ENCODE measurements at regions not wholly inside any gene's neighbourhood (a gene's known extent, or its start where the extent isn't known, plus 50 kb on each side); places are given as distances from the start of the nearest gene placed in this dataset.
A peak's percentile ranks its signal among the peaks of the same experiment; 100 is the strongest.

GRCh38 chr17:34725008-34725407, 145.6 kb downstream of the TMEM132E start:
- Mint-ChIP-seq H3K9me3 (no peaks in the 10 kb centered on the region; the same call in 2 of the 3 replicates), H3K27ac (no peak overlapping the region), H3K4me3 (no peak overlapping the region), H3K36me3 (ENCODE audit: low read depth) (no peaks in the 10 kb centered on the region; the same call in 2 of the 3 replicates), H3K4me1 (peaks cover 8% of the 10 kb centered on the region; the same call in 2 of the 3 replicates), H3K27me3 (ENCODE audit: insufficient read depth, low read depth, poor library complexity) (peaks cover 6% of the 10 kb centered on the region)
- H3K4me2 ChIP-seq: no peak overlapping the region
- no peaks in the 10 kb centered on the region for H4K20me1 ChIP-seq (replicated peaks; ENCODE audit: insufficient read depth)
- ATAC-seq: peak; percentile 20; the same call in 2 of the 3 replicates
- no peaks in the 10 kb centered on the region for H3K79me2 ChIP-seq (replicated peaks; ENCODE audit: insufficient read depth)
- no peak overlapping the region for H3K27ac ChIP-seq (ENCODE audit: low read depth)
- no peaks in the 10 kb centered on the region for H3K9me2 ChIP-seq (ENCODE audit: insufficient read depth)
- H2AFZ ChIP-seq: no peak overlapping the region
- no peak for DNase-seq (ENCODE audit: low spot score)
- H3K27me3 ChIP-seq (ENCODE audit: insufficient read depth): no peaks in the 10 kb centered on the region
- no peak overlapping the region for H3K4me3 ChIP-seq
- H3F3A ChIP-seq (replicated peaks; ENCODE audit: low read depth): no peaks in the 10 kb centered on the region
- H3K4me1 ChIP-seq (ENCODE audit: insufficient read depth): no peaks in the 10 kb centered on the region
- H3K36me3 ChIP-seq (ENCODE audit: insufficient read depth): no peaks in the 10 kb centered on the region
- TF ChIP-seq CREB1 (CRISPR knock-in tag; IDR thresholded peaks at IDR 0.05; ENCODE audit: low read depth) (no peak), POLR2AphosphoS5 (IDR thresholded peaks at IDR 0.05; ENCODE audit: low read depth) (no peak), ZNF331 (CRISPR knock-in tag; IDR thresholded peaks at IDR 0.05; ENCODE audit: low read depth) (no peak), CTCF (conservative IDR thresholded peaks at IDR 0.05; ENCODE audit: low read depth in 2 of 2) (0 out of 4 replicates have a peak, but pooled peaks of 1 of the 2 experiments have one; percentile 8)

DNA sequence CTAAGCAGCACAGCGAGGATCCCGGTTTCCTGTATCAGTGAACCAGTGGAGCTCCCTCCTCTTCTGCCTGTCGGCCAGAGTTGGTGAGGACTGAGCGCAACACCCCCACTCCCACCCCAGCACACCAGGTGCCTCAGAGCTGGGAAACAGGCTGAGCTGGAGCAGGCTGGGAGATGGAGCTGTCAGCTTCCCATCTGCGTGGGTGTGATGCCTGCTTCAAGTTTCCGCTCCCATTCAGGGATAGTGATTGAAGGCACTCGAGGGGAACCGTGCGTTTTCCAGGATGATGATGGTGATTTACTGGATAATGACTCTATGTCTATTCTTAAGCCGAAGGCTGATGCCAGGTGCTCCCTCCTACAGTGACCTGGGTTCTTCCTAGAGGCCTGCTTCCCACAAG, 144.5 kb downstream of the TMEM132E start:
- no peak overlapping the region for H3K27ac Mint-ChIP-seq
- Histone ChIP-seq H3K79me2 (replicated peaks; ENCODE audit: insufficient read depth) (no peaks in the 10 kb centered on the region), H3K4me3 (no peak overlapping the region), H4K20me1 (replicated peaks; ENCODE audit: insufficient read depth) (no peaks in the 10 kb centered on the region), H3K27ac (ENCODE audit: low read depth) (no peak overlapping the region), H3K4me2 (no peak overlapping the region), H3F3A (replicated peaks; ENCODE audit: low read depth) (no peaks in the 10 kb centered on the region), H3K4me1 (ENCODE audit: insufficient read depth) (no peaks in the 10 kb centered on the region), H3K36me3 (ENCODE audit: insufficient read depth) (no peaks in the 10 kb centered on the region), H3K27me3 (ENCODE audit: insufficient read depth) (no peaks in the 10 kb centered on the region), H2AFZ (no peak overlapping the region), H3K9me2 (ENCODE audit: insufficient read depth) (no peaks in the 10 kb centered on the region)
- no peak for ATAC-seq
- no peaks in the 10 kb centered on the region; the same call in 2 of the 3 replicates for H3K9me3 Mint-ChIP-seq
- H3K4me3 Mint-ChIP-seq: no peak overlapping the region
- H3K36me3 Mint-ChIP-seq (ENCODE audit: low read depth): no peaks in the 10 kb centered on the region
- DNase-seq (ENCODE audit: low spot score): no peak
- H3K4me1 Mint-ChIP-seq: peaks cover 6% of the 10 kb centered on the region; the same call in 2 of the 3 replicates
- peaks cover 6% of the 10 kb centered on the region for H3K27me3 Mint-ChIP-seq (ENCODE audit: insufficient read depth, low read depth, poor library complexity)
- TF ChIP-seq STAT1 (IDR thresholded peaks at IDR 0.05; ENCODE audit: unreplicated experiment) (no peak), NANOG (IDR thresholded peaks at IDR 0.05; ENCODE audit: borderline replicate concordance) (no peak), EZH2phosphoT487 (IDR thresholded peaks at IDR 0.05; ENCODE audit: unreplicated experiment) (no peak), JUNB (IDR thresholded peaks at IDR 0.05; ENCODE audit: unreplicated experiment) (no peak), ZNF114 (CRISPR knock-in tag; IDR thresholded peaks at IDR 0.05) (no peak), ZNF462 (CRISPR knock-in tag; IDR thresholded peaks at IDR 0.05) (no peak), POLR2AphosphoS5 (IDR thresholded peaks at IDR 0.05; ENCODE audit: low read depth) (no peak), EZH2 (IDR thresholded peaks at IDR 0.05; ENCODE audit: low read depth, unreplicated experiment) (no peak), CREB1 (CRISPR knock-in tag; IDR thresholded peaks at IDR 0.05; ENCODE audit: low read depth) (no peak)
- TF ChIP-seq, protein P1, sequence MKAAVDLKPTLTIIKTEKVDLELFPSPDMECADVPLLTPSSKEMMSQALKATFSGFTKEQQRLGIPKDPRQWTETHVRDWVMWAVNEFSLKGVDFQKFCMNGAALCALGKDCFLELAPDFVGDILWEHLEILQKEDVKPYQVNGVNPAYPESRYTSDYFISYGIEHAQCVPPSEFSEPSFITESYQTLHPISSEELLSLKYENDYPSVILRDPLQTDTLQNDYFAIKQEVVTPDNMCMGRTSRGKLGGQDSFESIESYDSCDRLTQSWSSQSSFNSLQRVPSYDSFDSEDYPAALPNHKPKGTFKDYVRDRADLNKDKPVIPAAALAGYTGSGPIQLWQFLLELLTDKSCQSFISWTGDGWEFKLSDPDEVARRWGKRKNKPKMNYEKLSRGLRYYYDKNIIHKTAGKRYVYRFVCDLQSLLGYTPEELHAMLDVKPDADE (IDR thresholded peaks at IDR 0.05): no peak
